UCSD-AML1 (cell line): ENCODE measurements at regions not wholly inside any gene's neighbourhood (a gene's known extent, or its start where the extent isn't known, plus 50 kb on each side); places are given as distances from the start of the nearest gene placed in this dataset.
"Not testable (repeated sequence)": the region's sequence is repeated elsewhere in the genome, so short reads cannot be mapped to it uniquely, and the experiment has no call there.

Experiments used
- DNase-seq: peaks from one replicate; lab custom pipeline; 2025; ENCODE audit not compliant: unreplicated experiment; lab: John Stamatoyannopoulos, UW

GRCh38 chr5:83001796-83002381 lies 75.3 kb downstream of the TMEM167A start:
- no peak for DNase-seq

DNA sequence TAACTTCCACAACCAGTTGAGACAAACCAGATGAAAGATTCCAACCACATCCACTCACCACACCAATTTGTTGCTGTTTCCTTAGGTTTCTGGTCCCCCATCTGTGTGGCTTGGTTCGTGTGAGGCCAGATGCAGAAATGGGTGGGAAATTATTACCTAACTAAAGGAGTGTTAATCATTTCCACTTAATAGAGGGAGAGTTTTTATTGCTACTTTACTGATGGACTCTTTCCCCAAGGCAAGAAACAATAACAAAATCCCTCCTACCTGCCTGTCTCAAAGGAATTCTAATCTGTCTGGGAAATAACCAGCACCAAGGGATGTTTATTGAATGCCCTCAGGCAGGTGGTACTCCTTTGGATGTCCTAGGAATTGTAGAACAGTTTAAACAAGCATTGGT lies 76.3 kb downstream of the TMEM167A start:
- no peak for DNase-seq

DNA sequence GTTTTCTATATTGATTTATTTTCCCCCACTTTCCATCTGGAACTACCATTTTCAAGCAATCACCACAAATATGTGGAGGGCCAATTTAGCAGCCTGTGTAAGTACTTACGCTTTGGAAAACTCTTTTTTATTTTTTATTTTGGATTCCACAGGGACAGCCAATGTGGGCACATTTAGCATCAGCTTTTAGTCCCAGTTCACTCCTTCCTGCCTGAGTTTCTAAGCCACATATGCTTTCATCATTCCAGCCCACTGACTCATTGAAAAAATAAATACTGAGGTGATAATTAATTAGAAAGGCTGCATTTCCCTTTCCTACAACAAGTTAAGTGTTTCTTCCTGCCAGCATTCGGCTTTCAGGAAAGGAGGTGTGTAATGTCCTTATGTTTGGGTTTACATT lies 76.8 kb downstream of the TMEM167A start:
- no peak for DNase-seq

GRCh38 chr5:82993416-82993815 lies 83.8 kb downstream of the TMEM167A start:
- no peak for DNase-seq

GRCh38 chr5:82992646-82993045 lies 84.5 kb downstream of the TMEM167A start:
- DNase-seq, result no peak

DNA sequence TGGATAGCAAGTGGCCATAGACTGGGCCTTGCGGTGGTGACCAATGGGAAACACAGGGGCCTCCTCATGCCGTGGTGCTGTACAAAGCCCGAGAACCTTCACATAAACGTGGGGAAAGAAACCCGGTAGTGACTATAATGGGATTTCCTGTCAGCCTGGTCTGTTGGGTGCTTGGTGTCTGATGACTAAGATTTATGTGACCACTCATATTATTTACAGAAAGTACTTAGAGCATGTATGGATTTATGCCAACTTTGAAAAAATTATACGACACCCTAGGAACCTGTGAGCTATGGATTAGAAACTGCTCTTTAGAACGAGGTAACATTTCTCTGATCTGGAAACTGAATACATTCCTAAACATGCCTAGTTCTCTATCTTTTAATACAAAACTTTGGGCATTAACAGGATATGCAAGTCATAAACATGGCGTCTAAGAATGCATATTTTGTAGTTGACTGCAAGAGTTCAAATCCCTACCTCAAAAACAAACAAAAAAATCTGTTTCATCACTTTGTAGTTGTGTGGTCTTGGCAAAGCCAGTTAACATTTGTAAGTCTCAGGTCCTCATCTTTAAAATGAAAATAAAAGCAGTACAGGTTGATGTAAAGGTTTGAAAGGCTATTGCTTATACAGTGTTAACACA lies 85.4 kb downstream of the TMEM167A start:
- DNase-seq, result peak; percentile 20

DNA sequence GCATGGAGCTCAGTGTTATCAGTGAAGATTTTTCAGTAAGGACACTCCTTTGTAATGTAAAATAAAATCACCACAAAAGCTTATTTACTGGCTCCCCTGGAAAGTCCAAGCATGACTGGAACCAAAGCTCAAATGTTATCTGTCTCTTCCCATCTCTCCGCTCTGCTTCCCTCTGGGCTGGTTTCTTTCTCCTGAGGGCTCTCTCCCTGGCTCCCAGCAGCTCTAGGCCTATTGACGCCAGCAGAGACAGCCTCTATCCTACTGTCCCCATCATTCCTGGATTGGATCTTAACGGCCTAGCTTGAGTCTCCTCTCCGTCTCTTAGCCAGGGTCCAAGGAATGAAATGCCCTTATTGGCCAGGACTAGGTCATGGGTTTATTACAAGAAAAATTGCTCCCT lies 86.1 kb downstream of the TMEM167A start:
- no peak for DNase-seq

GRCh38 chr5:82987188-82987587 lies 90.0 kb downstream of the TMEM167A start:
- DNase-seq, result no peak

DNA sequence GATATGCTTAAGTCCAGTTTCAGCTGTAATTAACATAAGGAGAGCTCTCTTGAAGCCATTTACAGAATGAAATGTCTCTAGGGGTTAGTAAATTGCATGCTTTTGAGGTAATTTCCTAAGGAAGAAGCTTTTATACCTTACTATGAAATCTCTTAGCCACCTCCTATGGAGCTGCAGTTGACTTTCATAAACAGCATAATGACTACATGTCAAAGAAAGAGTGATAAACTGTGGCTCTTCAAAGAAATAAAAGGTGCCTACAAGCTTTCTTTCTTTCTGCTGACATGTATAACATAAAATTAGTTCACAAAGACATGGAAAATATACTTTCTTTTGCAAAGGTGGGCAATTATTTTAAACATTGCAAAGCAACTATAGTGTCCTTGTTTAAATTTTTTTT lies 90.8 kb downstream of the TMEM167A start:
- DNase-seq, result no peak

- DNase-seq, result no peak
Observed at GRCh38 chr5:82985763-82986162, 91.4 kb downstream of the TMEM167A start.

GRCh38 chr5:82984786-82985735 lies 92.1 kb downstream of the TMEM167A start:
- no peak for DNase-seq

GRCh38 chr5:82982846-82983245 lies 94.3 kb downstream of the TMEM167A start:
- DNase-seq, result no peak

DNA sequence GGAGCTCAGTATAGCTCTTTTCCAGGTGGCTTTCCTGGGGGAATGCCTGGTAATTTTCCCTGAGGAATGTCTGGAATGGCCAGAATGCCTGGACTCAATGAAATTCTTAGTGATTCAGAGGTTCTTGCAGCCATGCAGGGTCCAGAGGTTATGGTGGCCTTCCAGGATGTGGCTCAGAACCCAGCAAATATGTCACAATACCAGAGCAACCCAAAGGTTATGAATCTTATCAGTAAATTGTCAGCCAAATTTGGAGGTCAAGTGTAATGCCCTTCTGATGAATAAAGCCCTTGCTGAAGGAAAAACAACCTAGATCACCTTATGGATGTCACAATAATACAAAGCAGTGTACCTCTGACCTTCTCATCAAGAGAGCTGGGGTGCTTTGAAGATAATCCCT lies 100.3 kb downstream of the TMEM167A start:
- DNase-seq, result not testable (repeated sequence)

GRCh38 chr5:82975812-82976211 lies 101.4 kb downstream of the TMEM167A start:
- DNase-seq, result no peak

DNA sequence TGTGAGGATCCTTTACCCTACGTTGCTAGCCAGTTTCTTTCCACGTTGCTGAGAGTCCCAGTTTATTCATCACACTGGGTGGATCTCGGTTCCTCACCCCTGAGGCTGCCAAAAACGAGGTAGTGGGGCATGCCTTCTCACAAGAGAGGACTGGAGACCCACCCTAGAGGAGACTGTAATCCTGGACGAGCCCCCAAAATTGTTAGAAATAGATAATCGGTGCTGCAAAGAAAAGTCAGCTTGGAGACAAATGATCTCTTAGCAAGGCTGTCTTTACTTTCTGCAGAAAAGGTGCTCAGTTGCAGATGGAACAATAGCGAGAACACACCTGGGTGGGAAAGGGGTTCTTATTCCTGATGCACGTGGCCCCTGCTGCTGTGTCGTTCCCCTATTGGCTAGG lies 101.8 kb downstream of the TMEM167A start:
- no peak for DNase-seq

DNA sequence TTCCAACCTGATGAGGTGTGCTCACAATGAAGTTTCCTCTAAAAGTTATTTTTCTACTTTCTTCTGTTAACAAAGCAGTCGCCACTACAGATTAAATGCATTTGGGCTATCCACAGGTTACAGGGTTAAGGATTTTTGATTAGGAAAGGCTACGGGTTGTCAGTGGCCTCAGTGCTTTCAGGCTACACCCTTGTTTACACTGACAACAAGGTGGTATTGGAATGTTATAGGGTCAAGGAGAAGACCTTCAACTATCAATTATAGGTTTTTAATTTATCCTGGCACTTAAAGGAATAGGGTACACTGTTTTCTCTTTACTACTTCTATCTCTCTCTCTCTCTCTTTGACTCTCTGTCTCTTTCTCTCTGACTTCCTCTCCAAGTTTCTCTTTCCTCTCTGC lies 102.8 kb downstream of the TMEM167A start:
- DNase-seq, result not testable (repeated sequence)

GRCh38 chr5:82971901-82972300 lies 105.3 kb downstream of the TMEM167A start:
- DNase-seq, result no peak

- DNase-seq, result not testable (repeated sequence)
Observed at GRCh38 chr5:82971034-82971806, 106.0 kb downstream of the TMEM167A start.

DNA sequence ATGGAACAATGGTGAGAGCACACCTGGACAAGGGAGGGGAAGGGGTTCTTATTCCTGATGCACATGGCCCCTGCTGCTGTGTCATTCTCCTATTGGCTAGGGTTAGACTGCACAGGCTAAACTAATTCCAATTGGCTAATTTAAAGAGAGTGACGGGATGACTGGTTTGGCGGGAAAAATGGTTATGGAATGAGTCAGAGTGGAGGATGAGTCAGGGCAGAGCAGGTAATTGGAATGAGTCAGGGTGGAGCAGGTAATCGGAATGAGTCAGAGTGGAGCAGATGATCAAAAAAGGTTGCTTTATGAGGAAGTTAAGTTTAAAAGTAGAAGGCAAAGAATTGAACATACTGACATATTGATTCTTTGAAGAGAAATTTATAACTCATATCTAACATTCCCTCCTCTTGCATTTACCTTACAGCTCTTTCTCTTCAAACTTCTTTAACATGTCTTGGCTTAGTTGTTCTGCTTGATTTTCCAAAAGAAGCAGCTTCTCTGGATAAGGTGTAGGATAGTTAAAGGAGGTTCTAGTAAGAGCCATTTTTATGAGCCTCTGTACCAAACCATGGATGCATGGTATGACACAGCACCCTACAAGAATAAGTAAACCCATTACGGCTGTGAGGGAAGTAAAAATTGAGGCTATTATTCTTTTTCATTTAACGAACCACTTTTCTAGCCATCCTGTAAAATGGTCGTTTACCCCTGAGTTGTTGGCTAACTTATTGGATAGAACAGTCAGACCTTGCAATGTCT lies 107.8 kb downstream of the TMEM167A start:
- not testable (repeated sequence) for DNase-seq

DNA sequence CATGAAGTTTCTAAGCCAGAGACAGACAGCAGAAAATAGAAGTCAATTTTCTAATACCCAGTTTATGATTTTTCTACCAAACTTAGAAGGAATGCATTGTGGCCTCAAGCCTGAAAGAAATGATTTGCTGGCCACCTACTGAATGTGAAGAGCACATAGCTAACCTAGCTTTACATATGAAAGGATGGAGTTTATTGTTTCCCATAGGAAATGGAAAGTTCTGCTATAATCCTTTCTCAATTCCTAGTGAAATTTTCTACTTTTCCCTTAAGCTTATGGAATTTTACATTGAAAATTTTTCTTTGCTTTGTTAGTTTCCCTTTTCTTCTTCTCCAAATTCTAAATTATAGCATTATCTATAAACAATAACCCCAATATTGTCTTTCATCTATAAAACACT lies 110.1 kb downstream of the TMEM167A start:
- DNase-seq, result no peak
